Islet of Langerhans (tissue), 1 donor: ENCODE measurements at regions not wholly inside any gene's neighbourhood (a gene's known extent, or its start where the extent isn't known, plus 50 kb on each side); places are given as distances from the start of the nearest gene placed in this dataset.

Experiments
- FAIRE-seq: peaks from one replicate; lab custom pipeline; 2011; peaks lifted over from hg19 to GRCh38; lab: Jason Lieb, UNC

- no peak for FAIRE-seq
Measured at GRCh38 chr3:95387242-95388021, 1324.6 kb downstream of the NSUN3 start.

- no peak for FAIRE-seq
Measured at GRCh38 chr3:95389725-95390313, 1327.0 kb downstream of the NSUN3 start.

GRCh38 chr3:95394286-95394685 lies 1331.4 kb downstream of the NSUN3 start:
- FAIRE-seq: no peak

GRCh38 chr3:95399585-95399984 lies 1336.7 kb downstream of the NSUN3 start:
- no peak for FAIRE-seq

GRCh38 chr3:95401693-95402092 lies 1338.8 kb downstream of the NSUN3 start:
- no peak for FAIRE-seq

- FAIRE-seq: no peak
Measured at GRCh38 chr3:95407709-95408463, 1345.0 kb downstream of the NSUN3 start.

GRCh38 chr3:95408464-95408862 lies 1345.6 kb downstream of the NSUN3 start:
- FAIRE-seq: no peak

- FAIRE-seq: no peak
Measured at GRCh38 chr3:95418251-95418650, 1355.4 kb downstream of the NSUN3 start.

- no peak for FAIRE-seq
Measured at GRCh38 chr3:95424279-95424678, 1361.4 kb downstream of the NSUN3 start.

GRCh38 chr3:95434491-95434890 lies 1371.6 kb downstream of the NSUN3 start:
- no peak for FAIRE-seq

GRCh38 chr3:95437409-95437808 lies 1374.5 kb downstream of the NSUN3 start:
- no peak for FAIRE-seq

GRCh38 chr3:95438274-95438673 lies 1375.4 kb downstream of the NSUN3 start:
- no peak for FAIRE-seq

- FAIRE-seq: peak; percentile 90
Measured at GRCh38 chr3:95442766-95443165, 1371.6 kb upstream of the EPHA6 start.

GRCh38 chr3:95449841-95450240 lies 1364.6 kb upstream of the EPHA6 start:
- no peak for FAIRE-seq

- no peak for FAIRE-seq
Measured at GRCh38 chr3:95453242-95453641, 1361.2 kb upstream of the EPHA6 start.

GRCh38 chr3:95456835-95457234 lies 1357.6 kb upstream of the EPHA6 start:
- FAIRE-seq: no peak

GRCh38 chr3:95459706-95460105 lies 1354.7 kb upstream of the EPHA6 start:
- FAIRE-seq: no peak

- FAIRE-seq: no peak
Measured at GRCh38 chr3:95460274-95460673, 1354.1 kb upstream of the EPHA6 start.

GRCh38 chr3:95462161-95462560 lies 1352.2 kb upstream of the EPHA6 start:
- no peak for FAIRE-seq

- FAIRE-seq: no peak
Measured at GRCh38 chr3:95464346-95464745, 1350.0 kb upstream of the EPHA6 start.

GRCh38 chr3:95468331-95468730 lies 1346.1 kb upstream of the EPHA6 start:
- FAIRE-seq: no peak

GRCh38 chr3:95474338-95474737 lies 1340.1 kb upstream of the EPHA6 start:
- no peak for FAIRE-seq

GRCh38 chr3:95476534-95476933 lies 1337.9 kb upstream of the EPHA6 start:
- FAIRE-seq: no peak
